ENCODE measurements at regions not wholly inside any gene's neighbourhood (a gene's known extent, or its start where the extent isn't known, plus 50 kb on each side); places are given as distances from the start of the nearest gene placed in this dataset.
A peak's percentile ranks its signal among the peaks of the same experiment; 100 is the strongest.

GRCh38 chr4:19905024-19905423, 346.7 kb upstream of the SLIT2 start:
- H3K36me3 ChIP-seq: no peaks in the 10 kb centered on the region
- intact Hi-C loops (cut with DNase I; ENCODE audit: low total_unique reads): no loop called here
- H3K4me1 ChIP-seq: no peaks in the 10 kb centered on the region
- no peaks in the 10 kb centered on the region for H3K9me3 ChIP-seq
- no peak for DNase-seq
- WGBS, 5 donors: 72 to 90% (median 82%) methylated on average over 3 of the region's 3 CpGs
- H3K27me3 ChIP-seq: no peaks in the 10 kb centered on the region
- no peak overlapping the region for H3K4me3 ChIP-seq
- TF ChIP-seq POLR2AphosphoS5 (IDR thresholded peaks at IDR 0.05) (no peak), EP300 (IDR thresholded peaks at IDR 0.05) (no peak), POLR2A (IDR thresholded peaks at IDR 0.05) (no peak), CTCF (IDR thresholded peaks at IDR 0.05) (no peak)
- H3K27ac ChIP-seq: no peak overlapping the region

GRCh38 chr4:19888587-19888986, 363.1 kb upstream of the SLIT2 start:
- H3K27ac ChIP-seq: no peak overlapping the region
- no peaks in the 10 kb centered on the region for H3K9me3 ChIP-seq
- WGBS, 5 donors: 83 to 92% (median 88%) methylated on average over 2 of the region's 2 CpGs

GRCh38 chr4:19883841-19884240, 367.9 kb upstream of the SLIT2 start:
- H3K27me3 ChIP-seq: no peaks in the 10 kb centered on the region
- no peak overlapping the region for H3K4me3 ChIP-seq
- intact Hi-C loops (cut with DNase I; ENCODE audit: low total_unique reads): no loop called here
- no peak overlapping the region for H3K27ac ChIP-seq
- no peaks in the 10 kb centered on the region for H3K4me1 ChIP-seq
- no peak for TF ChIP-seq CTCF (IDR thresholded peaks at IDR 0.05)
- no peak for TF ChIP-seq POLR2A (IDR thresholded peaks at IDR 0.05)
- no peak for TF ChIP-seq POLR2AphosphoS5 (IDR thresholded peaks at IDR 0.05)
- no peak for TF ChIP-seq EP300 (IDR thresholded peaks at IDR 0.05)
- no peaks in the 10 kb centered on the region for H3K9me3 ChIP-seq
- H3K36me3 ChIP-seq: no peaks in the 10 kb centered on the region
- DNase-seq: no peak

More at GRCh38 chr4:19888587-19888986, 363.1 kb upstream of the SLIT2 start:
- H3K36me3 ChIP-seq: no peaks in the 10 kb centered on the region
- DNase-seq: no peak
- intact Hi-C loops (cut with DNase I; ENCODE audit: low total_unique reads): no loop called here
- TF ChIP-seq EP300 (IDR thresholded peaks at IDR 0.05) (no peak), POLR2AphosphoS5 (IDR thresholded peaks at IDR 0.05) (no peak), CTCF (IDR thresholded peaks at IDR 0.05) (no peak)
- H3K4me3 ChIP-seq: no peak overlapping the region
- H3K4me1 ChIP-seq: no peaks in the 10 kb centered on the region
- no peaks in the 10 kb centered on the region for H3K27me3 ChIP-seq

GRCh38 chr4:19880206-19880605, 371.5 kb upstream of the SLIT2 start:
- Histone ChIP-seq H3K27me3 (no peaks in the 10 kb centered on the region), H3K4me3 (no peak overlapping the region), H3K4me1 (no peaks in the 10 kb centered on the region), H3K27ac (no peak overlapping the region), H3K9me3 (no peaks in the 10 kb centered on the region), H3K36me3 (no peaks in the 10 kb centered on the region)
- 23 to 50% (median 37%) methylated on average over 5 of the region's 5 CpGs for WGBS, 5 donors
- intact Hi-C loops (cut with DNase I; ENCODE audit: low total_unique reads): no loop called here
- TF ChIP-seq POLR2AphosphoS5 (IDR thresholded peaks at IDR 0.05) (no peak), POLR2A (IDR thresholded peaks at IDR 0.05) (no peak), CTCF (IDR thresholded peaks at IDR 0.05) (no peak), EP300 (IDR thresholded peaks at IDR 0.05) (no peak)
- peak in 1 of 2 donors; percentile 27 for DNase-seq
